ENCODE measurements at regions not wholly inside any gene's neighbourhood (a gene's known extent, or its start where the extent isn't known, plus 50 kb on each side); places are given as distances from the start of the nearest gene placed in this dataset.

GRCh38 chr13:47858042-47859025, 142.7 kb downstream of the SUCLA2 start:
- no peak for DNase-seq (ENCODE audit: insufficient read length, low spot score)
- FAIRE-seq = no peak
- TF ChIP-seq SPI1 (IDR thresholded peaks at IDR 0.05; ENCODE audit: low read depth, low read length) = no peak
- TF ChIP-seq POLR2A (IDR thresholded peaks at IDR 0.05; ENCODE audit: low read depth, low read length) = no peak
- TF ChIP-seq POU2F2 (IDR thresholded peaks at IDR 0.05; ENCODE audit: low read depth, low read length) = no peak
- no peak for TF ChIP-seq POLR2AphosphoS5 (IDR thresholded peaks at IDR 0.05; ENCODE audit: low read depth, low read length)
- TF ChIP-seq TAF1 (IDR thresholded peaks at IDR 0.05; ENCODE audit: low read depth, low read length) = no peak
- TF ChIP-seq PAX5 (IDR thresholded peaks at IDR 0.05; ENCODE audit: insufficient read depth, low read length, severe bottlenecking) = no peak

- FAIRE-seq = no peak
Measured at GRCh38 chr13:47853236-47853635, 147.8 kb downstream of the SUCLA2 start.

GRCh38 chr13:47846886-47847285, 154.2 kb downstream of the SUCLA2 start:
- TF ChIP-seq TAF1 (IDR thresholded peaks at IDR 0.05; ENCODE audit: low read depth, low read length) (no peak), POU2F2 (IDR thresholded peaks at IDR 0.05; ENCODE audit: low read depth, low read length) (no peak), PAX5 (IDR thresholded peaks at IDR 0.05; ENCODE audit: insufficient read depth, low read length, severe bottlenecking) (no peak), SPI1 (IDR thresholded peaks at IDR 0.05; ENCODE audit: low read depth, low read length) (no peak), POLR2AphosphoS5 (IDR thresholded peaks at IDR 0.05; ENCODE audit: low read depth, low read length) (no peak), POLR2A (IDR thresholded peaks at IDR 0.05; ENCODE audit: low read depth, low read length) (no peak)
- no peak for DNase-seq (ENCODE audit: insufficient read length, low spot score)
- FAIRE-seq = no peak

More at GRCh38 chr13:47853236-47853635, 147.8 kb downstream of the SUCLA2 start:
- TF ChIP-seq PAX5 (IDR thresholded peaks at IDR 0.05; ENCODE audit: insufficient read depth, low read length, severe bottlenecking) (no peak), SPI1 (IDR thresholded peaks at IDR 0.05; ENCODE audit: low read depth, low read length) (no peak), POLR2A (IDR thresholded peaks at IDR 0.05; ENCODE audit: low read depth, low read length) (no peak), TAF1 (IDR thresholded peaks at IDR 0.05; ENCODE audit: low read depth, low read length) (no peak), POU2F2 (IDR thresholded peaks at IDR 0.05; ENCODE audit: low read depth, low read length) (no peak)
- no peak for DNase-seq (ENCODE audit: insufficient read length, low spot score)

GRCh38 chr13:47845981-47846380, 155.1 kb downstream of the SUCLA2 start:
- TF ChIP-seq POU2F2 (IDR thresholded peaks at IDR 0.05; ENCODE audit: low read depth, low read length) (no peak), POLR2A (IDR thresholded peaks at IDR 0.05; ENCODE audit: low read depth, low read length) (no peak), POLR2AphosphoS5 (IDR thresholded peaks at IDR 0.05; ENCODE audit: low read depth, low read length) (no peak), TAF1 (IDR thresholded peaks at IDR 0.05; ENCODE audit: low read depth, low read length) (no peak), SPI1 (IDR thresholded peaks at IDR 0.05; ENCODE audit: low read depth, low read length) (no peak), PAX5 (IDR thresholded peaks at IDR 0.05; ENCODE audit: insufficient read depth, low read length, severe bottlenecking) (no peak)
- FAIRE-seq (no peak), DNase-seq (ENCODE audit: insufficient read length, low spot score) (no peak)

- TF ChIP-seq POLR2A (IDR thresholded peaks at IDR 0.05; ENCODE audit: low read depth, low read length) (no peak), PAX5 (IDR thresholded peaks at IDR 0.05; ENCODE audit: insufficient read depth, low read length, severe bottlenecking) (no peak), POU2F2 (IDR thresholded peaks at IDR 0.05; ENCODE audit: low read depth, low read length) (no peak), SPI1 (IDR thresholded peaks at IDR 0.05; ENCODE audit: low read depth, low read length) (no peak), TAF1 (IDR thresholded peaks at IDR 0.05; ENCODE audit: low read depth, low read length) (no peak), POLR2AphosphoS5 (IDR thresholded peaks at IDR 0.05; ENCODE audit: low read depth, low read length) (no peak)
- FAIRE-seq = no peak
- no peak for DNase-seq (ENCODE audit: insufficient read length, low spot score)
Measured at GRCh38 chr13:47843005-47843404, 158.1 kb downstream of the SUCLA2 start.

- no peak for DNase-seq (ENCODE audit: insufficient read length, low spot score)
- no peak for FAIRE-seq
- TF ChIP-seq POLR2AphosphoS5 (IDR thresholded peaks at IDR 0.05; ENCODE audit: low read depth, low read length) (no peak), TAF1 (IDR thresholded peaks at IDR 0.05; ENCODE audit: low read depth, low read length) (no peak), POLR2A (IDR thresholded peaks at IDR 0.05; ENCODE audit: low read depth, low read length) (no peak), POU2F2 (IDR thresholded peaks at IDR 0.05; ENCODE audit: low read depth, low read length) (no peak), PAX5 (IDR thresholded peaks at IDR 0.05; ENCODE audit: insufficient read depth, low read length, severe bottlenecking) (no peak), SPI1 (IDR thresholded peaks at IDR 0.05; ENCODE audit: low read depth, low read length) (no peak)
Measured at GRCh38 chr13:47841151-47841550, 159.9 kb downstream of the SUCLA2 start.

- TF ChIP-seq POLR2A (IDR thresholded peaks at IDR 0.05; ENCODE audit: low read depth, low read length) (no peak), POLR2AphosphoS5 (IDR thresholded peaks at IDR 0.05; ENCODE audit: low read depth, low read length) (no peak), SPI1 (IDR thresholded peaks at IDR 0.05; ENCODE audit: low read depth, low read length) (no peak), PAX5 (IDR thresholded peaks at IDR 0.05; ENCODE audit: insufficient read depth, low read length, severe bottlenecking) (no peak), POU2F2 (IDR thresholded peaks at IDR 0.05; ENCODE audit: low read depth, low read length) (no peak), TAF1 (IDR thresholded peaks at IDR 0.05; ENCODE audit: low read depth, low read length) (no peak)
- no peak for DNase-seq (ENCODE audit: insufficient read length, low spot score)
- FAIRE-seq = no peak
Measured at GRCh38 chr13:47837906-47838305, 163.2 kb downstream of the SUCLA2 start.

GRCh38 chr13:47837104-47837880, 163.8 kb downstream of the SUCLA2 start:
- DNase-seq (ENCODE audit: insufficient read length, low spot score) (no peak), FAIRE-seq (no peak)
- no peak for TF ChIP-seq TAF1 (IDR thresholded peaks at IDR 0.05; ENCODE audit: low read depth, low read length)
- TF ChIP-seq POLR2A (IDR thresholded peaks at IDR 0.05; ENCODE audit: low read depth, low read length) = no peak
- TF ChIP-seq POU2F2 (IDR thresholded peaks at IDR 0.05; ENCODE audit: low read depth, low read length) = no peak
- TF ChIP-seq POLR2AphosphoS5 (IDR thresholded peaks at IDR 0.05; ENCODE audit: low read depth, low read length) = no peak
- TF ChIP-seq SPI1 (IDR thresholded peaks at IDR 0.05; ENCODE audit: low read depth, low read length) = no peak
- TF ChIP-seq PAX5 (IDR thresholded peaks at IDR 0.05; ENCODE audit: insufficient read depth, low read length, severe bottlenecking) = no peak
